Activated naive CD8-positive, alpha-beta T cell (primary cell): ENCODE measurements at regions not wholly inside any gene's neighbourhood (a gene's known extent, or its start where the extent isn't known, plus 50 kb on each side); places are given as distances from the start of the nearest gene placed in this dataset.

Experiments used
- H3K27ac Mint-ChIP-seq: one replicate; pipeline ENCODE4 v1.8.0; 2021; ENCODE audit warnings: mixed read lengths
- H3K27me3 Mint-ChIP-seq: one replicate; pipeline ENCODE4 v1.8.0; 2021; ENCODE audit warnings: mixed read lengths
- H3K36me3 Mint-ChIP-seq: one replicate; pipeline ENCODE4 v1.8.0; 2021; ENCODE audit warnings: mixed read lengths
- H3K4me1 Mint-ChIP-seq: one replicate; pipeline ENCODE4 v1.8.0; 2021; ENCODE audit warnings: low read depth, mixed read lengths
- H3K4me3 Mint-ChIP-seq: one replicate; pipeline ENCODE4 v1.8.0; 2021; ENCODE audit warnings: mild to moderate bottlenecking, mixed read lengths
- H3K9me3 Mint-ChIP-seq: one replicate; pipeline ENCODE4 v1.8.0; 2021; ENCODE audit warnings: low read depth, mixed read lengths

GRCh38 chr12:88934163-88934747 is 354.0 kb upstream of the KITLG start:
- Mint-ChIP-seq H3K27me3 (peaks cover 2% of the 10 kb centered on the region), H3K4me1 (no peaks in the 10 kb centered on the region), H3K9me3 (no peaks in the 10 kb centered on the region), H3K27ac (no peak overlapping the region), H3K36me3 (no peaks in the 10 kb centered on the region), H3K4me3 (no peak overlapping the region)

- no peaks in the 10 kb centered on the region for H3K4me1 Mint-ChIP-seq
- H3K27me3 Mint-ChIP-seq: no peaks in the 10 kb centered on the region
- H3K36me3 Mint-ChIP-seq: no peaks in the 10 kb centered on the region
- H3K4me3 Mint-ChIP-seq: no peak overlapping the region
- no peaks in the 10 kb centered on the region for H3K9me3 Mint-ChIP-seq
- no peak overlapping the region for H3K27ac Mint-ChIP-seq
These were observed 352.2 kb upstream of the KITLG start for GRCh38 chr12:88932457-88932856.

GRCh38 chr12:88931598-88931997 is 351.3 kb upstream of the KITLG start:
- Mint-ChIP-seq H3K9me3 (no peaks in the 10 kb centered on the region), H3K36me3 (no peaks in the 10 kb centered on the region), H3K4me3 (no peak overlapping the region), H3K27ac (no peak overlapping the region), H3K27me3 (peaks cover 1% of the 10 kb centered on the region), H3K4me1 (no peaks in the 10 kb centered on the region)

GRCh38 chr12:88925454-88925853 is 345.2 kb upstream of the KITLG start:
- Mint-ChIP-seq H3K27ac (no peak overlapping the region), H3K36me3 (no peaks in the 10 kb centered on the region), H3K9me3 (no peaks in the 10 kb centered on the region), H3K27me3 (peaks cover 5% of the 10 kb centered on the region), H3K4me3 (no peak overlapping the region), H3K4me1 (no peaks in the 10 kb centered on the region)

- no peak overlapping the region for H3K4me3 Mint-ChIP-seq
These were observed 343.9 kb upstream of the KITLG start for GRCh38 chr12:88924162-88924561.

GRCh38 chr12:88923631-88924030 is 343.4 kb upstream of the KITLG start:
- peaks cover 6% of the 10 kb centered on the region for H3K27me3 Mint-ChIP-seq
- no peaks in the 10 kb centered on the region for H3K4me1 Mint-ChIP-seq
- no peak overlapping the region for H3K4me3 Mint-ChIP-seq
- no peaks in the 10 kb centered on the region for H3K36me3 Mint-ChIP-seq
- no peaks in the 10 kb centered on the region for H3K9me3 Mint-ChIP-seq
- H3K27ac Mint-ChIP-seq: no peak overlapping the region

More at GRCh38 chr12:88924162-88924561, 343.9 kb upstream of the KITLG start:
- H3K4me1 Mint-ChIP-seq: no peaks in the 10 kb centered on the region
- H3K27me3 Mint-ChIP-seq: peaks cover 6% of the 10 kb centered on the region
- no peaks in the 10 kb centered on the region for H3K36me3 Mint-ChIP-seq
- no peaks in the 10 kb centered on the region for H3K9me3 Mint-ChIP-seq
- no peak overlapping the region for H3K27ac Mint-ChIP-seq

- Mint-ChIP-seq H3K9me3 (no peaks in the 10 kb centered on the region), H3K4me3 (no peak overlapping the region), H3K36me3 (no peaks in the 10 kb centered on the region), H3K27ac (no peak overlapping the region), H3K4me1 (no peaks in the 10 kb centered on the region), H3K27me3 (peaks cover 6% of the 10 kb centered on the region)
These were observed 342.5 kb upstream of the KITLG start for GRCh38 chr12:88922816-88923215.

GRCh38 chr12:88921890-88922532 is 341.7 kb upstream of the KITLG start:
- Mint-ChIP-seq H3K9me3 (no peaks in the 10 kb centered on the region), H3K36me3 (no peaks in the 10 kb centered on the region), H3K4me3 (no peak overlapping the region), H3K4me1 (no peaks in the 10 kb centered on the region), H3K27ac (no peak overlapping the region), H3K27me3 (peaks cover 6% of the 10 kb centered on the region)

GRCh38 chr12:88921434-88921833 is 341.2 kb upstream of the KITLG start:
- Mint-ChIP-seq H3K4me1 (no peaks in the 10 kb centered on the region), H3K9me3 (no peaks in the 10 kb centered on the region), H3K27ac (no peak overlapping the region)

GRCh38 chr12:88918161-88918560 is 337.9 kb upstream of the KITLG start:
- Mint-ChIP-seq H3K9me3 (peaks cover 6% of the 10 kb centered on the region), H3K36me3 (no peaks in the 10 kb centered on the region), H3K4me1 (no peaks in the 10 kb centered on the region), H3K27ac (no peak overlapping the region), H3K4me3 (no peak overlapping the region), H3K27me3 (peaks cover 4% of the 10 kb centered on the region)

More at GRCh38 chr12:88921434-88921833, 341.2 kb upstream of the KITLG start:
- H3K36me3 Mint-ChIP-seq: no peaks in the 10 kb centered on the region
- no peak overlapping the region for H3K4me3 Mint-ChIP-seq
- H3K27me3 Mint-ChIP-seq: peaks cover 4% of the 10 kb centered on the region

- Mint-ChIP-seq H3K4me1 (no peaks in the 10 kb centered on the region), H3K27ac (no peak overlapping the region), H3K36me3 (no peaks in the 10 kb centered on the region), H3K4me3 (no peak overlapping the region), H3K27me3 (peaks cover 1% of the 10 kb centered on the region), H3K9me3 (peaks cover 11% of the 10 kb centered on the region)
These were observed 334.7 kb upstream of the KITLG start for GRCh38 chr12:88914967-88915366.

- Mint-ChIP-seq H3K4me3 (no peak overlapping the region), H3K27ac (no peak overlapping the region), H3K4me1 (no peaks in the 10 kb centered on the region), H3K36me3 (no peaks in the 10 kb centered on the region), H3K27me3 (no peaks in the 10 kb centered on the region), H3K9me3 (peaks cover 21% of the 10 kb centered on the region)
These were observed 329.2 kb upstream of the KITLG start for GRCh38 chr12:88909510-88909909.

GRCh38 chr12:88908345-88908744 is 328.1 kb upstream of the KITLG start:
- H3K4me3 Mint-ChIP-seq: no peak overlapping the region
- H3K9me3 Mint-ChIP-seq: peaks cover 17% of the 10 kb centered on the region
- no peaks in the 10 kb centered on the region for H3K4me1 Mint-ChIP-seq
- H3K27me3 Mint-ChIP-seq: no peaks in the 10 kb centered on the region
- no peak overlapping the region for H3K27ac Mint-ChIP-seq
- H3K36me3 Mint-ChIP-seq: no peaks in the 10 kb centered on the region

- no peaks in the 10 kb centered on the region for H3K4me1 Mint-ChIP-seq
- H3K9me3 Mint-ChIP-seq: peaks cover 15% of the 10 kb centered on the region
- no peaks in the 10 kb centered on the region for H3K27me3 Mint-ChIP-seq
- no peak overlapping the region for H3K4me3 Mint-ChIP-seq
- no peaks in the 10 kb centered on the region for H3K36me3 Mint-ChIP-seq
- H3K27ac Mint-ChIP-seq: no peak overlapping the region
These were observed 324.4 kb upstream of the KITLG start for GRCh38 chr12:88904705-88905104.

- no peaks in the 10 kb centered on the region for H3K36me3 Mint-ChIP-seq
- no peak overlapping the region for H3K27ac Mint-ChIP-seq
- no peak overlapping the region for H3K4me3 Mint-ChIP-seq
- no peaks in the 10 kb centered on the region for H3K27me3 Mint-ChIP-seq
- H3K4me1 Mint-ChIP-seq: no peaks in the 10 kb centered on the region
- H3K9me3 Mint-ChIP-seq: peaks cover 10% of the 10 kb centered on the region
These were observed 323.1 kb upstream of the KITLG start for GRCh38 chr12:88903333-88903732.

GRCh38 chr12:88897723-88898122 is 317.5 kb upstream of the KITLG start:
- Mint-ChIP-seq H3K4me1 (no peaks in the 10 kb centered on the region), H3K9me3 (no peaks in the 10 kb centered on the region), H3K36me3 (no peaks in the 10 kb centered on the region), H3K27me3 (no peaks in the 10 kb centered on the region), H3K27ac (no peak overlapping the region), H3K4me3 (no peak overlapping the region)
